RWPE2 (cell line): ENCODE measurements at regions not wholly inside any gene's neighbourhood (a gene's known extent, or its start where the extent isn't known, plus 50 kb on each side); places are given as distances from the start of the nearest gene placed in this dataset.

Source experiments
- ATAC-seq: fragments of 200-7000 bp; cut with Tn5 transposase; 3 replicates; pipeline ENCODE4 v1.9.1; 2021; ENCODE audit warnings: low read depth
- DNase-seq: peaks from one replicate; pipeline ENCODE4 v3.0.0-alpha.2; 2020; ENCODE audit warnings: low spot score
- H3K27ac ChIP-seq: fragments of 450-650 bp; 2 replicates; pipeline ENCODE4 v1.5.1; 2017; ENCODE audit warnings: mild to moderate bottlenecking; ENCODE audit not compliant: poor library complexity, severe bottlenecking
- H3K27me3 ChIP-seq: fragments of 250-450 bp; sonication (Bioruptor Pico); 2 replicates; pipeline ENCODE4 v1.5.1; 2021; ENCODE audit warnings: mild to moderate bottlenecking, moderate library complexity; ENCODE audit not compliant: insufficient read depth, poor library complexity, severe bottlenecking
- H3K36me3 ChIP-seq: fragments of 250-450 bp; sonication (Bioruptor Pico); 2 replicates; pipeline ENCODE4 v1.5.1; 2020; ENCODE audit warnings: low read depth, mild to moderate bottlenecking, moderate library complexity
- H3K4me1 ChIP-seq: fragments of 250-450 bp; sonication (Bioruptor Pico); 2 replicates; pipeline ENCODE4 v1.5.1; 2021; ENCODE audit warnings: mild to moderate bottlenecking, moderate library complexity; ENCODE audit not compliant: insufficient read depth, poor library complexity, severe bottlenecking
- H3K4me3 ChIP-seq: fragments of 250-450 bp; sonication (Bioruptor Pico); 2 replicates; pipeline ENCODE4 v1.5.1; 2021; ENCODE audit warnings: mild to moderate bottlenecking, moderate library complexity; ENCODE audit not compliant: severe bottlenecking
- H3K9me3 ChIP-seq: fragments of 250-450 bp; sonication (Bioruptor Pico); 2 replicates; pipeline ENCODE4 v1.5.1; 2021; ENCODE audit warnings: mild to moderate bottlenecking, moderate library complexity; ENCODE audit not compliant: severe bottlenecking
- TF ChIP-seq, protein P1 (sequence below): fragments of 450-650 bp; IDR thresholded peaks from one replicate; pipeline ENCODE4 v1.5.1; 2017; ENCODE audit warnings: mild to moderate bottlenecking, moderate library complexity; ENCODE audit not compliant: poor library complexity, severe bottlenecking

DNA sequence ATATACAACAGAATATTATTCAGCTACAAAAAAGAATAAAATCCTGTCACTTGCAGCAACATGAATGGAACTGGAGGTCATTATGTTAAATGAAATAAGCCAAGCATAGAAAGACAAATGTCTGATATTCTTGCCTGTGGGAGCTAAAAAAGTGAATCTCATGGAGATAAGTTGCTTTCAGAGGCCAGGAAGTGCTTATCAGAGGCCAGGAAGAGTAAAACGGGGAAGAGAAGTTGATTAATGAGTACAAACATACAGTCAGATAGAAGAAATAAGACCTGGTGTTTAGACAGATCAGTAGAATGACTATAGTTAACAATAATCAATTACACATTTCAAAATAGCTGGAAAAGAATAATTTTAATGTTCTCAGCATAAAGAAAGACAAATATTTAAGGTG, 54.4 kb upstream of the CPHXL start:
- no peak for DNase-seq
- Histone ChIP-seq H3K9me3 (no peaks in the 10 kb centered on the region), H3K27me3 (peaks cover 20% of the 10 kb centered on the region), H3K27ac (no peak overlapping the region), H3K4me1 (no peaks in the 10 kb centered on the region), H3K4me3 (no peak overlapping the region), H3K36me3 (no peaks in the 10 kb centered on the region)
- no peak for ATAC-seq
- TF ChIP-seq, protein P1, sequence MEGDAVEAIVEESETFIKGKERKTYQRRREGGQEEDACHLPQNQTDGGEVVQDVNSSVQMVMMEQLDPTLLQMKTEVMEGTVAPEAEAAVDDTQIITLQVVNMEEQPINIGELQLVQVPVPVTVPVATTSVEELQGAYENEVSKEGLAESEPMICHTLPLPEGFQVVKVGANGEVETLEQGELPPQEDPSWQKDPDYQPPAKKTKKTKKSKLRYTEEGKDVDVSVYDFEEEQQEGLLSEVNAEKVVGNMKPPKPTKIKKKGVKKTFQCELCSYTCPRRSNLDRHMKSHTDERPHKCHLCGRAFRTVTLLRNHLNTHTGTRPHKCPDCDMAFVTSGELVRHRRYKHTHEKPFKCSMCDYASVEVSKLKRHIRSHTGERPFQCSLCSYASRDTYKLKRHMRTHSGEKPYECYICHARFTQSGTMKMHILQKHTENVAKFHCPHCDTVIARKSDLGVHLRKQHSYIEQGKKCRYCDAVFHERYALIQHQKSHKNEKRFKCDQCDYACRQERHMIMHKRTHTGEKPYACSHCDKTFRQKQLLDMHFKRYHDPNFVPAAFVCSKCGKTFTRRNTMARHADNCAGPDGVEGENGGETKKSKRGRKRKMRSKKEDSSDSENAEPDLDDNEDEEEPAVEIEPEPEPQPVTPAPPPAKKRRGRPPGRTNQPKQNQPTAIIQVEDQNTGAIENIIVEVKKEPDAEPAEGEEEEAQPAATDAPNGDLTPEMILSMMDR = no peak

DNA sequence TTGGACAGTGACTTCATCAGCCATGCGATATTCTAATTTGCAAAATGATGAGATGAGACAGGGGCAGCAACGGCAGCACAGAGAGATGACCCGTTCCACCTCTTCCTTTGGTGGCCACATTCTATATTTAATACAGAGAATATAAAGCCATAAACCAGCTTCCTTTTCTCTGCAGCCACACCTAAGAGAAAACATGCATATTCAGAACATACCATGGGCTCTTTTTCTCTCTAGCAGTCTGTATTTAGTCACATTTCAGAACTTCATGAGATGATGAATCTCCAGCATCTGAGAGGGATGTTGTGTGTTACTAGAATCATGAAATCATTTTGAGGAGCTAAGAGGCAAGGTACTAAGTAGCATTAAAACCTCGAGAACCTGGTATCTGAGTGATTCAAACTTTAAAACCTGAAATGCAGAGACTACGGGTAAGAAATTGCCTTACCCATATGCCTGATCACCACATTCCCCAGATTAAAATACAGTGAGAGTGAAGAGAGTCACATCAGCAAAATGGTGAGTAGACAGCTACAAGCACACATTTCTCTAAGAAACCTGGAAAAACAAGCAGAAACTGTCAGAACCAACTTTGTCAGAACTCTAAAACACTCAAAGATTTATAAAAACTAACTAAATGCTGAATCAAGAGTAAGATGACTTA, 55.5 kb upstream of the CPHXL start:
- Histone ChIP-seq H3K36me3 (no peaks in the 10 kb centered on the region), H3K4me3 (no peak overlapping the region), H3K9me3 (no peaks in the 10 kb centered on the region), H3K27ac (no peak overlapping the region), H3K27me3 (peaks cover 24% of the 10 kb centered on the region), H3K4me1 (no peaks in the 10 kb centered on the region)
- ATAC-seq = no peak
- DNase-seq = no peak
- TF ChIP-seq, protein P1 = no peak

DNA sequence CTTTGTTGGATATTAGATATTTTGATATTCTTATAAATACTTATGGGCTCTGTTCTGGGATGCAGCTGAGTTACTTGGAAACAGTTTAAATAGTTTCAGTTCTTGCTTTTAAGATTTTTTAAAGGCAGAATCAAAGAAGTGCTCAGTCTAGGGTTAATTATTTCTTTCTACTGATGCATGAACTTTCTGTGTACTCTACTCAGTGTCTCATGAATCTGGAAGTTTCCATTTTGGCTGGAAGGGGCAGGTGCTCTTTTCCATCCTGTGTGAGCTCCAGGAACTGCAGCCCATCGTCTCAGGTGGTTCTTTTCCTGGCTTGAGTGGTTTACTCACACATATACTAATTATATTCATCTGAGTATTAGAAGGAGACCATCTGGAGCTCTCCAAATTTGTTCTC, 61.1 kb upstream of the CPHXL start:
- no peak overlapping the region for H3K4me3 ChIP-seq
- H3K27ac ChIP-seq = no peak overlapping the region
- H3K4me1 ChIP-seq = no peaks in the 10 kb centered on the region
- TF ChIP-seq, protein P1 = no peak
- H3K36me3 ChIP-seq = no peaks in the 10 kb centered on the region
- H3K27me3 ChIP-seq = peaks cover 8% of the 10 kb centered on the region
- no peaks in the 10 kb centered on the region for H3K9me3 ChIP-seq
- no peak for DNase-seq
- ATAC-seq = no peak

DNA sequence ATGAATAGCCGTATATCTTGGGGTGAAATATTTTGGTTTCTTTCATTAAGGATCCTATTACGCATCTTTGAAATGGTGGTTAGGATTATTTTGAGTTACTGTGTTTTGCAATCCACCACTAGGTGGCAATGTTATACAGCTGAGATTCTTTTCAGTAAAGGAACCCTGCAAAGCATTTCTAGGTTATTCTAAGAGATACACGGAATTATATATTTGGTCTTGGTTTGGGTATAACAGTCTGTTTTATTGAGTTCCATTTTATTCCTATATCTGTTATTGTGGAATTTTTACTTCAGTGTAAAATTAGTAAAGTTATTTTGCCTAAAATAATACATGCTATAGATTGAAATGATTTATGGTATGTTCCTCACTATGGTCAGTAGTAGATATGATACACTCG, 62.9 kb upstream of the CPHXL start:
- H3K36me3 ChIP-seq = no peaks in the 10 kb centered on the region
- H3K9me3 ChIP-seq = no peaks in the 10 kb centered on the region
- no peak for DNase-seq
- H3K27ac ChIP-seq = no peak overlapping the region
- no peak overlapping the region for H3K4me3 ChIP-seq
- peaks cover 8% of the 10 kb centered on the region for H3K27me3 ChIP-seq
- TF ChIP-seq, protein P1 = peak; percentile 93
- H3K4me1 ChIP-seq = no peaks in the 10 kb centered on the region
- ATAC-seq = peak; percentile 61; the same call in 2 of the 3 replicates

DNA sequence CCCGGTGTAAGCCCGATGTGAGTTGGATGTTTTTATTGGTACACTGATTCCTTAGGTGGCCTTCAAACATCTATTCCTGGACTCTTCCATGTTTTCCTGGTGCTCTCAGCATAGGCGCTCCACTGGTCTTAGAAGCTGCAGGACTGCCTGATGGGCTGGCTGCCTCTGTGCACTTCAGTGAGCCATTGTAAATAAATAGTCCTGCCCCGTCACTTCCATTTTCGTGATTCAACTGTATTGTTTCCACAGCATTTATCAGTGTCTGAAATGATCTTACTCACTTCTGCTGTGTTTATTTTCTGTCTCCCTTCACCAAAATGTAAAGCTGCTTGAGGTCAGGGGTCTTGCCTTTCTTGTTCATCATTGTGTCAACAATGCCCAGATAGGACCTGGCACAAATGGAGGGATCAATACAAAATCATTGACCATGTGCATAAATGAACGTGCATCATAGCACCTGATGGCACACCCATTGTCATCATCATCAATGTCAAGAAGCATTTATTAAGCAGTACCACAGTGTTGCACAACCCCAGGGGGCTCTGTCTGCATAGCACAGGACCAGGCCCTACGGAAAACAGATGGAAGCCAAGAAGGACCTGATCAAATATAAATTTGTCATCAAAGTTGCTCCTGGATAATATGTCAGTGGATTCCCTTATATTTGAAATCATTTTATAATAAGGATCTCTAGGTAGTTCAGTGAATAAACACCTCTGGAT, 66.6 kb upstream of the CPHXL start:
- H3K9me3 ChIP-seq = no peaks in the 10 kb centered on the region
- DNase-seq (no peak), ATAC-seq (no peak)
- H3K4me3 ChIP-seq = no peak overlapping the region
- H3K27me3 ChIP-seq = no peaks in the 10 kb centered on the region
- TF ChIP-seq, protein P1 = no peak
- H3K36me3 ChIP-seq = no peaks in the 10 kb centered on the region
- H3K27ac ChIP-seq = no peak overlapping the region
- no peaks in the 10 kb centered on the region for H3K4me1 ChIP-seq
